RWPE2 (cell line): ENCODE measurements at regions not wholly inside any gene's neighbourhood (a gene's known extent, or its start where the extent isn't known, plus 50 kb on each side); places are given as distances from the start of the nearest gene placed in this dataset.

Experiments
- ATAC-seq: fragments of 200-7000 bp; cut with Tn5 transposase; 3 replicates; pipeline ENCODE4 v1.9.1; 2021; ENCODE audit warnings: low read depth
- DNase-seq: peaks from one replicate; pipeline ENCODE4 v3.0.0-alpha.2; 2020; ENCODE audit warnings: low spot score
- H3K27ac ChIP-seq: fragments of 450-650 bp; 2 replicates; pipeline ENCODE4 v1.5.1; 2017; ENCODE audit warnings: mild to moderate bottlenecking; ENCODE audit not compliant: poor library complexity, severe bottlenecking
- H3K27me3 ChIP-seq: fragments of 250-450 bp; sonication (Bioruptor Pico); 2 replicates; pipeline ENCODE4 v1.5.1; 2021; ENCODE audit warnings: mild to moderate bottlenecking, moderate library complexity; ENCODE audit not compliant: insufficient read depth, poor library complexity, severe bottlenecking
- H3K36me3 ChIP-seq: fragments of 250-450 bp; sonication (Bioruptor Pico); 2 replicates; pipeline ENCODE4 v1.5.1; 2020; ENCODE audit warnings: low read depth, mild to moderate bottlenecking, moderate library complexity
- H3K4me1 ChIP-seq: fragments of 250-450 bp; sonication (Bioruptor Pico); 2 replicates; pipeline ENCODE4 v1.5.1; 2021; ENCODE audit warnings: mild to moderate bottlenecking, moderate library complexity; ENCODE audit not compliant: insufficient read depth, poor library complexity, severe bottlenecking
- H3K4me3 ChIP-seq: fragments of 250-450 bp; sonication (Bioruptor Pico); 2 replicates; pipeline ENCODE4 v1.5.1; 2021; ENCODE audit warnings: mild to moderate bottlenecking, moderate library complexity; ENCODE audit not compliant: severe bottlenecking
- H3K9me3 ChIP-seq: fragments of 250-450 bp; sonication (Bioruptor Pico); 2 replicates; pipeline ENCODE4 v1.5.1; 2021; ENCODE audit warnings: mild to moderate bottlenecking, moderate library complexity; ENCODE audit not compliant: severe bottlenecking
- CTCF ChIP-seq: fragments of 450-650 bp; IDR thresholded peaks from one replicate; pipeline ENCODE4 v1.5.1; 2017; ENCODE audit warnings: mild to moderate bottlenecking, moderate library complexity; ENCODE audit not compliant: poor library complexity, severe bottlenecking

- H3K27me3 ChIP-seq: peaks cover 3% of the 10 kb centered on the region
- H3K36me3 ChIP-seq: no peaks in the 10 kb centered on the region
- DNase-seq (no peak), ATAC-seq (no peak)
- H3K9me3 ChIP-seq: no peaks in the 10 kb centered on the region
- no peaks in the 10 kb centered on the region for H3K4me1 ChIP-seq
- peak; percentile 19 for TF ChIP-seq CTCF
- no peak overlapping the region for H3K27ac ChIP-seq
- no peak overlapping the region for H3K4me3 ChIP-seq
Observed at GRCh38 chr3:124486324-124486723, 243.9 kb upstream of the UMPS start.

DNA sequence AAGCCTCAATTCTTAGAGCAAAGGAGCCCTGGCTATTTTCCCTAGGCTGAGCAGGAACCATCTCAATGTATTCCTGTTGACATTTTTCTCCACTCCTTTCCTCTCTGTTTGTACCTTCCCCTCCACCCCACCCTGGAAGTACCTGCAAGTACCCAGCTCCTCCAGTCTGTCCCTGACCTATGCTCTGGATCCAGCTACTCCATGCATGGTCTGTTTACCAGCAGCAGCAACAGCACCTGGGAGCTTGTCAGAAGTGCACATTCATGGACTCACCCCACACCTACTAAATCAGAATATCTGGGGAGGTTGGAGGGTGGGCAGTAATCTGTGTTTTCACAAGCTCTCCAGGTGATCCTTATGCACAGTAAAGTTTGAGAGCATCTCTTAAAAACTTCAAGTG is 240.7 kb upstream of the UMPS start:
- Histone ChIP-seq H3K9me3 (no peaks in the 10 kb centered on the region), H3K4me3 (no peak overlapping the region), H3K4me1 (no peaks in the 10 kb centered on the region), H3K36me3 (no peaks in the 10 kb centered on the region), H3K27me3 (no peaks in the 10 kb centered on the region), H3K27ac (no peak overlapping the region)
- ATAC-seq (no peak), DNase-seq (no peak)
- no peak for TF ChIP-seq CTCF

DNA sequence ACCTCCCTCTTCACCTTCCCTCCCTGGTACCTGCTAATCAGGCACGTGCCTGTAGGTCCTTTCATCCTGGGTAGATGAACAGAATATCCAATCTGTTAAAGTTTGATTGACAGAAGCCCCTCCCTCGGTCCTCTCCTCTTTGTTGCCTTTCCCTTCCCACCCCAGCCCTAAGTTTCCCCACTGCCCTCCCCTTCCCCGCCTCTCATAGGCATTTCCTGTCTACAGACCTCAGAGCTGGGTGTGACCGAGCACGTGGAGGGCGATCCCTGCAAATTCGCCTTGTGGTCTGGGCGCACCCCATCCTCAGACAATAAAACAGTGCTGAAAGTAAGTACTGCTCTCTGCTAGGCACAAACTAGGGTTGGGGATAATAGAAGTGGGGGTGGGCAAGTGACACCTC is 239.2 kb upstream of the UMPS start:
- Histone ChIP-seq H3K9me3 (no peaks in the 10 kb centered on the region), H3K27ac (no peak overlapping the region), H3K27me3 (no peaks in the 10 kb centered on the region), H3K36me3 (no peaks in the 10 kb centered on the region), H3K4me1 (no peaks in the 10 kb centered on the region), H3K4me3 (no peak overlapping the region)
- DNase-seq (no peak), ATAC-seq (no peak)
- no peak for TF ChIP-seq CTCF

- no peak for TF ChIP-seq CTCF
- no peaks in the 10 kb centered on the region for H3K27me3 ChIP-seq
- ATAC-seq (no peak), DNase-seq (no peak)
- H3K4me1 ChIP-seq: no peaks in the 10 kb centered on the region
- H3K27ac ChIP-seq: no peak overlapping the region
- H3K4me3 ChIP-seq: no peak overlapping the region
- no peaks in the 10 kb centered on the region for H3K36me3 ChIP-seq
- H3K9me3 ChIP-seq: no peaks in the 10 kb centered on the region
Observed at GRCh38 chr3:124491875-124492274, 238.4 kb upstream of the UMPS start.

DNA sequence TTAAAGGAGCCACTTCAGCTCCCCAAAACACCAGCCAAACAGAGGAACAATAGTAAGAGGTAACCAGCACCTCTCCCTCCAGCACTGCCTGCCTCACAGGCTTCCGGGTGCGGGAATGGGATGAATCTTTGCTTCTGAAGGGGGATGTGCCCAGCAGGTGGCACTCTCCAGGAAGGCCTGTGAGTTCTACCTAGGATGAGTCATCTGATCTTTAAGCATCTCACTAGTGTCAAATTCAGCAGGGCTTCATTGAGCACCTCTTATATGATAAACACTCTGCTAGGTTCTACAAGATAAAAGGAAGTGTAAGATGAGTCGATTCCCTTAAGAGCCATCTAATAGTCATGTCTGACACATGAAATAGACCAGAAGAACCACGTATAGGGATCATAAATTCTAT is 237.4 kb upstream of the UMPS start:
- DNase-seq: peak; percentile 61
- Histone ChIP-seq H3K4me3 (no peak overlapping the region), H3K27ac (no peak overlapping the region), H3K9me3 (no peaks in the 10 kb centered on the region), H3K27me3 (no peaks in the 10 kb centered on the region), H3K36me3 (no peaks in the 10 kb centered on the region), H3K4me1 (no peaks in the 10 kb centered on the region)
- TF ChIP-seq CTCF: peak; percentile 81
- ATAC-seq: peak; percentile 91
